DOHH2 (cell line): ENCODE measurements at regions not wholly inside any gene's neighbourhood (a gene's known extent, or its start where the extent isn't known, plus 50 kb on each side); places are given as distances from the start of the nearest gene placed in this dataset.
A peak's percentile ranks its signal among the peaks of the same experiment; 100 is the strongest.

Experiments
- H3F3A ChIP-seq: fragments of 200-600 bp; sonication (generic), shearing (Covaris generic); 2 replicates; pipeline ENCODE4 v1.6.0; 2016; ENCODE audit warnings: antibody characterized with exemption, mild to moderate bottlenecking; ENCODE audit not compliant: control insufficient read depth, insufficient read depth
- H3K27ac ChIP-seq: fragments of 200-600 bp; sonication (generic); 2 replicates; pipeline ENCODE4 v1.5.1; 2014; ENCODE audit warnings: low read depth, mild to moderate bottlenecking, low read length, moderate library complexity
- H3K27me3 ChIP-seq: fragments of 200-600 bp; sonication (generic); 2 replicates; pipeline ENCODE4 v1.6.1; 2014; ENCODE audit warnings: mild to moderate bottlenecking, low read length, mixed read lengths; ENCODE audit not compliant: control insufficient read depth
- H3K36me3 ChIP-seq: fragments of 200-600 bp; sonication (generic); 2 replicates; pipeline ENCODE4 v1.6.1; 2014; ENCODE audit warnings: mild to moderate bottlenecking, low read length, moderate library complexity, mixed read lengths; ENCODE audit not compliant: control insufficient read depth
- H3K4me1 ChIP-seq: fragments of 200-600 bp; sonication (generic); 2 replicates; pipeline ENCODE4 v1.6.1; 2014; ENCODE audit warnings: mild to moderate bottlenecking, low read length, mixed read lengths; ENCODE audit not compliant: control insufficient read depth
- H3K4me2 ChIP-seq: fragments of 200-600 bp; sonication (generic); 2 replicates; pipeline ENCODE4 v1.6.0; 2014; ENCODE audit warnings: mild to moderate bottlenecking, low read length, moderate library complexity
- H3K4me3 ChIP-seq: fragments of 200-600 bp; sonication (generic); 2 replicates; pipeline ENCODE4 v1.5.1; 2014; ENCODE audit warnings: mild to moderate bottlenecking, low read length, mixed read lengths
- H3K79me2 ChIP-seq: fragments of 200-600 bp; sonication (generic); 2 replicates; pipeline ENCODE4 v1.6.1; 2014; ENCODE audit warnings: mild to moderate bottlenecking, low read length, mixed read lengths; ENCODE audit not compliant: control insufficient read depth
- H3K9me2 ChIP-seq: fragments of 200-600 bp; sonication (generic); replicated peaks from 2 replicates; pipeline ENCODE4 v1.6.1; 2014; ENCODE audit warnings: mild to moderate bottlenecking, low read length, mixed read lengths; ENCODE audit not compliant: control insufficient read depth
- H3K9me3 ChIP-seq: fragments of 200-600 bp; sonication (generic); 2 replicates; pipeline ENCODE4 v1.6.1; 2014; ENCODE audit warnings: antibody characterized with exemption, low read length, mixed read lengths; ENCODE audit not compliant: control insufficient read depth, insufficient read depth
- H4K20me1 ChIP-seq: fragments of 200-600 bp; sonication (generic); 2 replicates; pipeline ENCODE4 v1.6.0; 2014; ENCODE audit warnings: low read depth, mild to moderate bottlenecking, antibody characterized with exemption, low read length, moderate library complexity; ENCODE audit not compliant: control insufficient read depth, insufficient read depth
- CTCF ChIP-seq: fragments of 200-600 bp; sonication (generic); IDR thresholded peaks from one replicate; pipeline ENCODE4 v1.5.1; 2014; ENCODE audit warnings: antibody characterized with exemption, mild to moderate bottlenecking, low read depth, low read length; ENCODE audit not compliant: poor library complexity, severe bottlenecking
- EZH2phosphoT487 ChIP-seq: fragments of 200-600 bp; sonication (generic); IDR thresholded peaks from 2 replicates; pipeline ENCODE4 v1.6.1; 2017; ENCODE audit warnings: borderline replicate concordance, mild to moderate bottlenecking, antibody characterized with exemption, low read length, moderate library complexity, mixed read lengths

- Histone ChIP-seq H4K20me1 (no peaks in the 10 kb centered on the region), H3K79me2 (no peaks in the 10 kb centered on the region), H3K4me3 (no peak overlapping the region), H3K27me3 (no peaks in the 10 kb centered on the region), H3K4me2 (no peak overlapping the region), H3K9me3 (no peaks in the 10 kb centered on the region), H3F3A (0 out of 2 replicates have a peak, but pooled peaks cover 4% of the 10 kb centered on the region), H3K9me2 (no peaks in the 10 kb centered on the region), H3K27ac (no peak overlapping the region), H3K36me3 (no peaks in the 10 kb centered on the region), H3K4me1 (peaks cover 33% of the 10 kb centered on the region)
- TF ChIP-seq CTCF (no peak), EZH2phosphoT487 (no peak)
These were observed 97.2 kb downstream of the VPREB1 start for GRCh38 chr22:22341736-22342135.

- Histone ChIP-seq H3K36me3 (no peaks in the 10 kb centered on the region), H3K27me3 (no peaks in the 10 kb centered on the region), H3K4me1 (peaks cover 36% of the 10 kb centered on the region)
These were observed 98.4 kb downstream of the VPREB1 start for GRCh38 chr22:22342697-22343580.

GRCh38 chr22:22343581-22344296 lies 99.2 kb downstream of the VPREB1 start:
- H3K27ac ChIP-seq: peak overlapping the region; percentile 54
- peaks cover 44% of the 10 kb centered on the region for H3K4me1 ChIP-seq
- H3K4me2 ChIP-seq: peak overlapping the region; percentile 65
- no peaks in the 10 kb centered on the region for H3K79me2 ChIP-seq
- H4K20me1 ChIP-seq: no peaks in the 10 kb centered on the region
- H3F3A ChIP-seq: 0 out of 2 replicates have a peak, but pooled peaks cover 4% of the 10 kb centered on the region
- H3K36me3 ChIP-seq: no peaks in the 10 kb centered on the region
- no peaks in the 10 kb centered on the region for H3K27me3 ChIP-seq
- peak overlapping the region; percentile 58 for H3K4me3 ChIP-seq
- no peaks in the 10 kb centered on the region for H3K9me2 ChIP-seq
- no peaks in the 10 kb centered on the region for H3K9me3 ChIP-seq
- TF ChIP-seq CTCF: no peak

More at GRCh38 chr22:22342697-22343580, 98.4 kb downstream of the VPREB1 start:
- H4K20me1 ChIP-seq: no peaks in the 10 kb centered on the region
- H3K27ac ChIP-seq: peak overlapping the region; percentile 54
- no peak for TF ChIP-seq EZH2phosphoT487
- peak; percentile 95 for TF ChIP-seq CTCF
- no peaks in the 10 kb centered on the region for H3K79me2 ChIP-seq
- H3K9me2 ChIP-seq: no peaks in the 10 kb centered on the region
- H3F3A ChIP-seq: 0 out of 2 replicates have a peak, but pooled peaks cover 4% of the 10 kb centered on the region
- H3K9me3 ChIP-seq: no peaks in the 10 kb centered on the region
- peak overlapping the region; percentile 65 for H3K4me2 ChIP-seq
- peak overlapping the region; percentile 58 for H3K4me3 ChIP-seq
